HCT116 (cell line): ENCODE measurements at regions not wholly inside any gene's neighbourhood (a gene's known extent, or its start where the extent isn't known, plus 50 kb on each side); places are given as distances from the start of the nearest gene placed in this dataset.

Experiments used
- ATAC-seq: fragments of 200-7000 bp; cut with Tn5 transposase; 2 replicates; pipeline ENCODE4 v1.9.1; 2020; ENCODE audit warnings: mild to moderate bottlenecking, moderate library complexity
- BruUV-seq: library from RNA; stranded (reverse); fragments of 400-500 nt; replicated peaks from 2 replicates; lab custom pipeline; 2021; lab: Mats Ljungman, UMichigan
- CTCF ChIA-PET: fragments of 300-600 bp; sonication (Branson Sonifier 250); formaldehyde crosslinking; loops from one replicate; lab custom pipeline; 2021; ENCODE audit warnings: antibody characterized with exemption; lab: Charles Lee
- POLR2A ChIA-PET: fragments of 300-600, 350-600 bp; sonication (Branson Sonifier 250); formaldehyde crosslinking; loops from one replicate; lab custom pipeline; 2021; ENCODE audit warnings: antibody characterized with exemption; lab: Charles Lee
- RAD21 ChIA-PET, 2 experiments: fragments of 300-600 bp; sonication (Branson Sonifier 250); formaldehyde crosslinking; loops; one replicate each; lab custom pipeline; 2023; ENCODE audit warnings: low total read pairs in 2 of 2; ENCODE audit not compliant: uncharacterized antibody in 2 of 2, unreplicated experiment in 2 of 2, low non-redundant PET in 1 of 2; lab: Charles Lee
- DNase-seq: peaks from one replicate; pipeline ENCODE4 v3.0.0-alpha.2; 2010; ENCODE audit warnings: low read depth, low spot score
- H2AFZ ChIP-seq: fragments of 200-600 bp; shearing (Covaris generic), sonication (generic); 2 replicates; pipeline ENCODE4 v1.6.1; 2017; ENCODE audit warnings: low read depth, mixed run types, mixed read lengths, antibody characterized with exemption, low read length; ENCODE audit not compliant: poor library complexity, severe bottlenecking
- H3K27ac ChIP-seq: 2 replicates; pipeline ENCODE4 v1.5.1; 2012; ENCODE audit warnings: low read depth, low read length
- H3K27me3 ChIP-seq: fragments of 200-600 bp; sonication (generic); 2 replicates; pipeline ENCODE4 v1.6.1; 2016; ENCODE audit warnings: mixed run types, low read length, mixed read lengths; ENCODE audit not compliant: insufficient read depth
- H3K36me3 ChIP-seq, 2 experiments: fragments of 200-500 bp in 1 of 2; fragments of 200-600 bp in 1 of 2; sonication (Bioruptor generic) in 1 of 2; sonication (generic) in 1 of 2; 2 replicates each; pipeline versions ENCODE4 v1.5.1 to v1.6.1; 2014 to 2016; ENCODE audit warnings: low read length in 2 of 2, inconsistent platforms in 1 of 2, mixed read lengths in 1 of 2, mixed run types in 1 of 2; ENCODE audit not compliant: insufficient read depth in 2 of 2, control insufficient read depth in 1 of 2
- H3K4me1 ChIP-seq, 2 experiments: fragments of 200-600 bp in 1 of 2; sonication (generic) in 1 of 2; 2 replicates each; pipeline versions ENCODE4 v1.5.1 to v1.6.1; 2012 to 2017; ENCODE audit warnings: low read length in 2 of 2, inconsistent platforms in 1 of 2, mild to moderate bottlenecking in 1 of 2, mixed read lengths in 1 of 2, mixed run types in 1 of 2, moderate library complexity in 1 of 2; ENCODE audit not compliant: insufficient read depth in 2 of 2, control insufficient read depth in 1 of 2
- H3K4me2 ChIP-seq: fragments of 200-600 bp; sonication (generic); 2 replicates; pipeline ENCODE4 v1.6.1; 2017; ENCODE audit warnings: mixed run types, low read length, mixed read lengths
- H3K4me3 ChIP-seq, 2 experiments: fragments of 200-600 bp in 1 of 2; sonication (generic) in 1 of 2; replicated peaks in 1 of 2; 2 replicates each; pipeline ENCODE4 v1.5.1; 2011 to 2016; ENCODE audit warnings: low read length in 2 of 2, control low read depth in 1 of 2, low read depth in 1 of 2, mild to moderate bottlenecking in 1 of 2, mixed read lengths in 1 of 2, mixed run types in 1 of 2
- H3K79me2 ChIP-seq: fragments of 200-600 bp; sonication (generic); 2 replicates; pipeline ENCODE4 v1.6.1; 2017; ENCODE audit warnings: mild to moderate bottlenecking, mixed run types, low read length, moderate library complexity, mixed read lengths; ENCODE audit not compliant: insufficient read depth
- H3K9ac ChIP-seq: fragments of 200-600 bp; sonication (generic); 2 replicates; pipeline ENCODE4 v1.6.1; 2016; ENCODE audit warnings: low read length, mixed read lengths
- H3K9me2 ChIP-seq: fragments of 200-600 bp; sonication (generic), shearing (Covaris generic); 2 replicates; pipeline ENCODE4 v1.6.1; 2017; ENCODE audit warnings: mixed run types, mild to moderate bottlenecking, moderate library complexity; ENCODE audit not compliant: insufficient read depth
- H3K9me3 ChIP-seq, 2 experiments: fragments of 200-500 bp in 1 of 2; fragments of 200-600 bp in 1 of 2; sonication (Bioruptor generic) in 1 of 2; sonication (generic) in 1 of 2; 2 replicates each; pipeline ENCODE4 v1.6.1; 2014 to 2017; ENCODE audit warnings: low read length in 2 of 2, mixed read lengths in 2 of 2, inconsistent platforms in 1 of 2, low read depth in 1 of 2, mild to moderate bottlenecking in 1 of 2, mixed run types in 1 of 2, moderate library complexity in 1 of 2; ENCODE audit not compliant: control insufficient read depth in 1 of 2, insufficient read depth in 1 of 2
- H4K20me1 ChIP-seq: fragments of 200-600 bp; sonication (generic), shearing (Covaris generic); 2 replicates; pipeline ENCODE4 v1.6.1; 2017; ENCODE audit warnings: mixed run types, mild to moderate bottlenecking, moderate library complexity; ENCODE audit not compliant: insufficient read depth
- ATF3 ChIP-seq: IDR thresholded peaks from 2 replicates; pipeline ENCODE4 v1.6.1; 2012
- CEBPB ChIP-seq: IDR thresholded peaks from 2 replicates; pipeline ENCODE4 v1.6.1; 2012; ENCODE audit warnings: low read depth
- MAX ChIP-seq: IDR thresholded peaks from 2 replicates; pipeline ENCODE4 v1.6.1; 2012
- POLR2A ChIP-seq: IDR thresholded peaks from 2 replicates; pipeline ENCODE4 v1.7.0; 2011; ENCODE audit warnings: borderline replicate concordance; ENCODE audit not compliant: insufficient read depth, insufficient read length; ENCODE audit errors: extremely low read depth
- POLR2AphosphoS5 ChIP-seq: IDR thresholded peaks from 2 replicates; pipeline ENCODE4 v1.6.1; 2011; ENCODE audit warnings: mild to moderate bottlenecking, low read depth, low read length, moderate library complexity
- RAD21 ChIP-seq: IDR thresholded peaks from 2 replicates; pipeline ENCODE4 v1.6.1; 2012; ENCODE audit warnings: low read depth, mild to moderate bottlenecking
- SRF ChIP-seq: IDR thresholded peaks from 2 replicates; pipeline ENCODE4 v1.6.1; 2012; ENCODE audit warnings: low read depth
- TCF7L2 ChIP-seq: IDR thresholded peaks from 2 replicates; pipeline ENCODE4 v1.7.0; 2011; ENCODE audit warnings: borderline replicate concordance, inconsistent platforms; ENCODE audit not compliant: insufficient read depth, insufficient read length; ENCODE audit errors: extremely low read depth
- YY1 ChIP-seq: IDR thresholded peaks from 2 replicates; pipeline ENCODE4 v1.6.1; 2011; ENCODE audit warnings: low read length, low read depth, moderate library complexity, mild to moderate bottlenecking; ENCODE audit not compliant: insufficient replicate concordance; ENCODE audit errors: extremely low read depth
- ZFX ChIP-seq: fragments of 450-650 bp; IDR thresholded peaks from 2 replicates; pipeline ENCODE4 v1.6.1; 2017
- intact Hi-C: fragments of 100-400 bp; cut with micrococcal nuclease; formaldehyde crosslinking; loops from 2 replicates; pipeline ENCODE4 v1.10.0; 2022
- TF ChIP-seq, protein P1 (sequence below), 3 experiments: fragments of 200-600 bp in 1 of 3; sonication (generic) in 1 of 3; IDR thresholded peaks in 2 of 3; conservative IDR thresholded peaks in 1 of 3; 2 replicates each; pipeline ENCODE4 v1.5.1; 2012 to 2017; ENCODE audit warnings: low read depth in 2 of 3, low read length in 2 of 3, antibody characterized with exemption in 1 of 3, borderline replicate concordance in 1 of 3, control low read depth in 1 of 3, mild to moderate bottlenecking in 1 of 3, mixed read lengths in 1 of 3, mixed run types in 1 of 3, moderate library complexity in 1 of 3; ENCODE audit not compliant: insufficient read depth in 1 of 3

DNA sequence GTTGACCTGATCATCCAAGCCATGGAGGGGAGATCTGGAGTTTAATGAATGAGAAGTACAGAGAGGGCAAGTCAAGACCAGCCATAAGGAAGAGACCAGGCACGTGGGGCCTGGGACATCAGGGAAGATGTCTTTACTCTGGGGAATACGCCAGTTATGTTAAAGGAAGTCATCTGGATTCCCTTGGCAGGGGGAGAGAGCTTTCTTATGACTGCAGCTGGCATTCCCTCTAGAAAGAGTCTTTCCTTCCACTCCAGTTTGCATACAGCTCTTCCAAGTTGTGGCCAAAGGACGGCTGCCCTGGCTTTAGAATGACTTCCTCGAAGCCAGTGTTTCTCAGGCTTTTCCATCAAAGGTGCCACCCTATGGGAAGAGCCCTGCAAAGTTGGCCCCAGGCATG is 93.6 kb upstream of the AGBL1 start:
- no peaks in the 10 kb centered on the region for H3K4me1 ChIP-seq
- POLR2A ChIA-PET, result no interaction called here
- H3K27ac ChIP-seq, result no peak overlapping the region
- ATAC-seq (no peak), DNase-seq (no peak)
- H2AFZ ChIP-seq, result no peak overlapping the region
- CTCF ChIA-PET, result no interaction called here
- H3K4me2 ChIP-seq, result no peak overlapping the region
- no peak overlapping the region for H3K4me3 ChIP-seq
- RAD21 ChIA-PET, result no interaction called here
- TF ChIP-seq SRF, result no peak
- TF ChIP-seq TCF7L2, result no peak
- TF ChIP-seq, protein P1, sequence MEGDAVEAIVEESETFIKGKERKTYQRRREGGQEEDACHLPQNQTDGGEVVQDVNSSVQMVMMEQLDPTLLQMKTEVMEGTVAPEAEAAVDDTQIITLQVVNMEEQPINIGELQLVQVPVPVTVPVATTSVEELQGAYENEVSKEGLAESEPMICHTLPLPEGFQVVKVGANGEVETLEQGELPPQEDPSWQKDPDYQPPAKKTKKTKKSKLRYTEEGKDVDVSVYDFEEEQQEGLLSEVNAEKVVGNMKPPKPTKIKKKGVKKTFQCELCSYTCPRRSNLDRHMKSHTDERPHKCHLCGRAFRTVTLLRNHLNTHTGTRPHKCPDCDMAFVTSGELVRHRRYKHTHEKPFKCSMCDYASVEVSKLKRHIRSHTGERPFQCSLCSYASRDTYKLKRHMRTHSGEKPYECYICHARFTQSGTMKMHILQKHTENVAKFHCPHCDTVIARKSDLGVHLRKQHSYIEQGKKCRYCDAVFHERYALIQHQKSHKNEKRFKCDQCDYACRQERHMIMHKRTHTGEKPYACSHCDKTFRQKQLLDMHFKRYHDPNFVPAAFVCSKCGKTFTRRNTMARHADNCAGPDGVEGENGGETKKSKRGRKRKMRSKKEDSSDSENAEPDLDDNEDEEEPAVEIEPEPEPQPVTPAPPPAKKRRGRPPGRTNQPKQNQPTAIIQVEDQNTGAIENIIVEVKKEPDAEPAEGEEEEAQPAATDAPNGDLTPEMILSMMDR (IDR thresholded peaks at IDR 0.05 in 2 of 3, conservative IDR thresholded peaks at IDR 0.05 in 1 of 3; ENCODE audit: borderline replicate concordance in 1 of 3, insufficient read depth in 1 of 3, low read depth in 2 of 3, low read length in 2 of 3), result no peak
- TF ChIP-seq POLR2A, result no peak
- no peaks in the 10 kb centered on the region for H3K79me2 ChIP-seq
- intact Hi-C loops, result no loop called here
- H3K9ac ChIP-seq, result no peak overlapping the region
- H3K27me3 ChIP-seq, result no peaks in the 10 kb centered on the region
- no peaks in the 10 kb centered on the region for H3K36me3 ChIP-seq
- no peaks in the 10 kb centered on the region for H3K9me2 ChIP-seq
- BruUV-seq, result no TSS peak
- no peaks in the 10 kb centered on the region for H4K20me1 ChIP-seq
- no peaks in the 10 kb centered on the region for H3K9me3 ChIP-seq

DNA sequence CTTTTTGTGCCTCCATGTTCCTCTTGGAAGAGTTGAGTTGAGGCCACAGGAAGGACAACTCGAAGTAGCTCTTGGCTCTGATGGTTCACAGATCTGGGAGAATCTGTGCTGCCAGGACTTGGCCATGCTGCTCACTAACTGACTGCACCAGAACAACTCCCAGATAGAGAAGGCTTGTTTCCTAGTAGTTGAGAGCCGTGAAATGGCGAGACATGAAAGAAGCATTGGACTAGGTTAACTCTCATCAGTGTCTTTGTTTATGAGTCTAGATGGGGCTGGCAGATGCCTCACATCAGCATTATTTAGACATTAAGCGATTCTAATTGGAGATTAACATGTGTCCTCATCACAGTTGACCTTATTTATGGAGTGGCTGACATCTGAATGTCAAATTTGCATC is 92.9 kb upstream of the AGBL1 start:
- Histone ChIP-seq H3K4me1 (no peaks in the 10 kb centered on the region), H3K27ac (no peak overlapping the region), H3K4me3 (no peak overlapping the region), H3K9me2 (no peaks in the 10 kb centered on the region), H2AFZ (no peak overlapping the region), H3K9me3 (no peaks in the 10 kb centered on the region), H3K79me2 (no peaks in the 10 kb centered on the region), H3K4me2 (no peak overlapping the region), H3K27me3 (no peaks in the 10 kb centered on the region), H4K20me1 (no peaks in the 10 kb centered on the region), H3K9ac (no peak overlapping the region), H3K36me3 (no peaks in the 10 kb centered on the region)
- CTCF ChIA-PET, result no interaction called here
- no peak for DNase-seq
- RAD21 ChIA-PET, result no interaction called here
- no TSS peak for BruUV-seq
- intact Hi-C loops, result no loop called here
- no peak for TF ChIP-seq TCF7L2
- no peak for TF ChIP-seq ZFX
- TF ChIP-seq MAX, result no peak
- TF ChIP-seq YY1, result no peak
- TF ChIP-seq CEBPB, result no peak
- TF ChIP-seq ATF3, result no peak
- no peak for TF ChIP-seq POLR2AphosphoS5
- TF ChIP-seq RAD21, result no peak
- no peak for ATAC-seq
- POLR2A ChIA-PET, result no interaction called here
